K562 (cell line): ENCODE measurements at regions not wholly inside any gene's neighbourhood (a gene's known extent, or its start where the extent isn't known, plus 50 kb on each side); places are given as distances from the start of the nearest gene placed in this dataset.

Experiments used
- CBFA2T2 ChIP-seq: fragments of 450-650 bp; conservative IDR thresholded peaks from 2 replicates; pipeline ENCODE4 v1.6.1; 2017; ENCODE audit warnings: mild to moderate bottlenecking
- CREB1 ChIP-seq, 2 experiments: sonication (generic) in 1 of 2; formaldehyde crosslinking in 1 of 2; IDR thresholded peaks; 2 replicates each; pipeline versions ENCODE4 v1.6.1 to v1.8.0; 2012 to 2022; ENCODE audit warnings: inconsistent platforms in 1 of 2, mild to moderate bottlenecking in 1 of 2, missing genetic modification reagents in 1 of 2, moderate library complexity in 1 of 2
- FOXJ2 ChIP-seq: fragments of 200-800 bp; sonication (Bioruptor generic); IDR thresholded peaks from 2 replicates; pipeline ENCODE4 v1.6.1; 2016; ENCODE audit warnings: missing genetic modification characterization, missing compliant biosample characterization
- IRF2 ChIP-seq: sonication (generic); formaldehyde crosslinking; IDR thresholded peaks from 2 replicates; pipeline ENCODE4 v1.8.1; 2022; ENCODE audit warnings: mild to moderate bottlenecking, missing genetic modification reagents
- POLR2A ChIP-seq: fragments of 450-650 bp; conservative IDR thresholded peaks from 2 replicates; pipeline ENCODE4 v1.6.1; 2016
- POLR2G ChIP-seq: fragments of 200-400 bp; formaldehyde crosslinking; IDR thresholded peaks from 2 replicates; pipeline ENCODE4 v1.6.1; 2017; ENCODE audit warnings: low read depth, mild to moderate bottlenecking, antibody characterized with exemption, low read length, moderate library complexity
- RFX5 ChIP-seq: IDR thresholded peaks from 2 replicates; pipeline ENCODE4 v1.6.1; 2011; ENCODE audit warnings: low read depth, mild to moderate bottlenecking, improper control_type of control experiment, low read length
- RNF2 ChIP-seq: sonication (generic); IDR thresholded peaks from 2 replicates; pipeline ENCODE4 v1.6.1; 2016
- SMAD4 ChIP-seq: fragments of 250-450 bp; sonication (Bioruptor Pico); conservative IDR thresholded peaks from 2 replicates; pipeline ENCODE4 v1.8.0; 2021; ENCODE audit warnings: inconsistent platforms, mild to moderate bottlenecking, moderate library complexity
- ZEB2 ChIP-seq: fragments of 450-650 bp; IDR thresholded peaks from 2 replicates; pipeline ENCODE4 v1.6.1; 2016
- ZFPM2 ChIP-seq: fragments of 250-450 bp; sonication (Bioruptor Pico); IDR thresholded peaks from 2 replicates; pipeline ENCODE4 v1.5.1; 2022; ENCODE audit warnings: mild to moderate bottlenecking
- ZNF316 ChIP-seq: fragments of 450-650 bp; IDR thresholded peaks from 2 replicates; pipeline ENCODE4 v1.6.1; 2016
- ZNF445 ChIP-seq: fragments of 250-450 bp; sonication (Bioruptor Pico); IDR thresholded peaks from 2 replicates; pipeline ENCODE4 v1.4.0; 2020; ENCODE audit warnings: low read depth, mild to moderate bottlenecking, moderate library complexity
- ZZZ3 ChIP-seq: fragments of 450-650 bp; IDR thresholded peaks from 2 replicates; pipeline ENCODE4 v1.6.1; 2016; ENCODE audit warnings: antibody characterized with exemption, mild to moderate bottlenecking, moderate library complexity
- TF ChIP-seq, protein P1 (sequence below), 2 experiments: fragments of 200-800 bp in 1 of 2; sonication (Bioruptor generic) in 1 of 2; sonication (generic) in 1 of 2; formaldehyde crosslinking in 1 of 2; IDR thresholded peaks in 1 of 2; conservative IDR thresholded peaks in 1 of 2; 2 replicates each; pipeline versions ENCODE4 v1.5.0 to v1.6.1; 2016 to 2020; ENCODE audit warnings: missing compliant biosample characterization in 1 of 2, missing genetic modification characterization in 1 of 2, missing genetic modification reagents in 1 of 2
- TF ChIP-seq, protein P2 (sequence below), 2 experiments: fragments of 250-450 bp in 1 of 2; fragments of 450-650 bp in 1 of 2; sonication (Bioruptor Pico) in 1 of 2; IDR thresholded peaks; 2 replicates each; pipeline versions ENCODE4 v1.6.1 to v1.8.0; 2016 to 2021; ENCODE audit warnings: mild to moderate bottlenecking in 2 of 2, moderate library complexity in 2 of 2, missing compliant biosample characterization in 1 of 2, missing genetic modification characterization in 1 of 2
- TF ChIP-seq, protein P3 (sequence below): fragments of 450-650 bp; IDR thresholded peaks from 2 replicates; pipeline ENCODE4 v1.6.1; 2014; ENCODE audit warnings: low read depth, mild to moderate bottlenecking, moderate library complexity, borderline replicate concordance
- TF ChIP-seq, protein P4 (sequence below): fragments of 250-450 bp; sonication (Bioruptor Pico); IDR thresholded peaks from 2 replicates; pipeline ENCODE4 v1.4.0; 2020; ENCODE audit warnings: mild to moderate bottlenecking, moderate library complexity

DNA sequence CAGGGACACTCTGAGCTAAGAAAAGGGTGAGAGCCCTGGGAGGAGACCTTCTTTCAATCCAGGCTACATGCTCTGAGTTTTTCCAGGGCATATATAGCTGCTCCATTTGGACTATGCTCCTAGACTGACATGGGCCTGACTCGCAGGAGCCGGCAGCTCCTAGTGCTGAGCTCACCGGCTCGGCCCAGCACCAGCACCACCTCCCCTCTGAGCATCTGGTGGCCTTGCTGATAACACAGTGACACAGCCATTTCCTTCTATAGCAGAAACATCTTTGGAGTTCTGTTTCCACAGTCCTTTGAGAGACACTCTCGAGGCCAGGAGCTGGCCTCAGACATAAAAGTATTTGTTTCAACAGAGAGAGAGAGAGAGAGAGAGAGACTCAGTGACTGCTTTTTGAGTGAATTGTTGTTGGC lies 184.9 kb downstream of the TM9SF2 start (continued):
- TF ChIP-seq, protein P1, sequence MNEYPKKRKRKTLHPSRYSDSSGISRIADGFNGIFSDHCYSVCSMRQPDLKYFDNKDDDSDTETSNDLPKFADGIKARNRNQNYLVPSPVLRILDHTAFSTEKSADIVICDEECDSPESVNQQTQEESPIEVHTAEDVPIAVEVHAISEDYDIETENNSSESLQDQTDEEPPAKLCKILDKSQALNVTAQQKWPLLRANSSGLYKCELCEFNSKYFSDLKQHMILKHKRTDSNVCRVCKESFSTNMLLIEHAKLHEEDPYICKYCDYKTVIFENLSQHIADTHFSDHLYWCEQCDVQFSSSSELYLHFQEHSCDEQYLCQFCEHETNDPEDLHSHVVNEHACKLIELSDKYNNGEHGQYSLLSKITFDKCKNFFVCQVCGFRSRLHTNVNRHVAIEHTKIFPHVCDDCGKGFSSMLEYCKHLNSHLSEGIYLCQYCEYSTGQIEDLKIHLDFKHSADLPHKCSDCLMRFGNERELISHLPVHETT (CRISPR knock-in tag; conservative IDR thresholded peaks at IDR 0.05 in 1 of 2, IDR thresholded peaks at IDR 0.05 in 1 of 2), result no peak
- TF ChIP-seq, protein P2, sequence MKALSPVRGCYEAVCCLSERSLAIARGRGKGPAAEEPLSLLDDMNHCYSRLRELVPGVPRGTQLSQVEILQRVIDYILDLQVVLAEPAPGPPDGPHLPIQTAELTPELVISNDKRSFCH (CRISPR knock-in tag; IDR thresholded peaks at IDR 0.05), result no peak
- TF ChIP-seq, protein P2 (tag; IDR thresholded peaks at IDR 0.05), result no peak
- TF ChIP-seq CREB1 (IDR thresholded peaks at IDR 0.05) (no peak), CREB1 (CRISPR knock-in tag; IDR thresholded peaks at IDR 0.05) (no peak), FOXJ2 (tag) (no peak), POLR2G (no peak), RNF2 (peak; percentile 26; the same call in 1 of the 2 replicates), ZZZ3 (no peak), RFX5 (no peak), ZNF445 (CRISPR knock-in tag) (no peak), SMAD4 (CRISPR knock-in tag) (no peak), ZFPM2 (CRISPR knock-in tag) (no peak), ZNF316 (peak; percentile 75), ZEB2 (no peak), CBFA2T2 (peak; percentile 42), POLR2A (no peak), IRF2 (CRISPR knock-in tag) (no peak)
- TF ChIP-seq, protein P3, sequence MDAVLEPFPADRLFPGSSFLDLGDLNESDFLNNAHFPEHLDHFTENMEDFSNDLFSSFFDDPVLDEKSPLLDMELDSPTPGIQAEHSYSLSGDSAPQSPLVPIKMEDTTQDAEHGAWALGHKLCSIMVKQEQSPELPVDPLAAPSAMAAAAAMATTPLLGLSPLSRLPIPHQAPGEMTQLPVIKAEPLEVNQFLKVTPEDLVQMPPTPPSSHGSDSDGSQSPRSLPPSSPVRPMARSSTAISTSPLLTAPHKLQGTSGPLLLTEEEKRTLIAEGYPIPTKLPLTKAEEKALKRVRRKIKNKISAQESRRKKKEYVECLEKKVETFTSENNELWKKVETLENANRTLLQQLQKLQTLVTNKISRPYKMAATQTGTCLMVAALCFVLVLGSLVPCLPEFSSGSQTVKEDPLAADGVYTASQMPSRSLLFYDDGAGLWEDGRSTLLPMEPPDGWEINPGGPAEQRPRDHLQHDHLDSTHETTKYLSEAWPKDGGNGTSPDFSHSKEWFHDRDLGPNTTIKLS, result no peak
- TF ChIP-seq, protein P4, sequence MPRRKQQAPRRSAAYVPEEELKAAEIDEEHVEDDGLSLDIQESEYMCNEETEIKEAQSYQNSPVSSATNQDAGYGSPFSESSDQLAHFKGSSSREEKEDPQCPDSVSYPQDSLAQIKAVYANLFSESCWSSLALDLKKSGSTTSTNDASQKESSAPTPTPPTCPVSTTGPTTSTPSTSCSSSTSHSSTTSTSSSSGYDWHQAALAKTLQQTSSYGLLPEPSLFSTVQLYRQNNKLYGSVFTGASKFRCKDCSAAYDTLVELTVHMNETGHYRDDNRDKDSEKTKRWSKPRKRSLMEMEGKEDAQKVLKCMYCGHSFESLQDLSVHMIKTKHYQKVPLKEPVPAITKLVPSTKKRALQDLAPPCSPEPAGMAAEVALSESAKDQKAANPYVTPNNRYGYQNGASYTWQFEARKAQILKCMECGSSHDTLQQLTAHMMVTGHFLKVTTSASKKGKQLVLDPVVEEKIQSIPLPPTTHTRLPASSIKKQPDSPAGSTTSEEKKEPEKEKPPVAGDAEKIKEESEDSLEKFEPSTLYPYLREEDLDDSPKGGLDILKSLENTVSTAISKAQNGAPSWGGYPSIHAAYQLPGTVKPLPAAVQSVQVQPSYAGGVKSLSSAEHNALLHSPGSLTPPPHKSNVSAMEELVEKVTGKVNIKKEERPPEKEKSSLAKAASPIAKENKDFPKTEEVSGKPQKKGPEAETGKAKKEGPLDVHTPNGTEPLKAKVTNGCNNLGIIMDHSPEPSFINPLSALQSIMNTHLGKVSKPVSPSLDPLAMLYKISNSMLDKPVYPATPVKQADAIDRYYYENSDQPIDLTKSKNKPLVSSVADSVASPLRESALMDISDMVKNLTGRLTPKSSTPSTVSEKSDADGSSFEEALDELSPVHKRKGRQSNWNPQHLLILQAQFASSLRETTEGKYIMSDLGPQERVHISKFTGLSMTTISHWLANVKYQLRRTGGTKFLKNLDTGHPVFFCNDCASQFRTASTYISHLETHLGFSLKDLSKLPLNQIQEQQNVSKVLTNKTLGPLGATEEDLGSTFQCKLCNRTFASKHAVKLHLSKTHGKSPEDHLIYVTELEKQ, result no peak
